Neutrophil (primary cell): ENCODE measurements at regions not wholly inside any gene's neighbourhood (a gene's known extent, or its start where the extent isn't known, plus 50 kb on each side); places are given as distances from the start of the nearest gene placed in this dataset.

ENCODE experiments used
- H3K27ac ChIP-seq: fragments of 200-600 bp; sonication (generic); 2 replicates; pipeline ENCODE4 v1.5.1; 2016; ENCODE audit warnings: mild to moderate bottlenecking, moderate library complexity
- H3K27me3 ChIP-seq: fragments of 200-600 bp; sonication (generic); 2 replicates; pipeline ENCODE4 v1.6.0; 2016; ENCODE audit warnings: mild to moderate bottlenecking
- H3K36me3 ChIP-seq: fragments of 200-600 bp; sonication (generic); 2 replicates; pipeline ENCODE4 v1.5.1; 2017
- H3K4me1 ChIP-seq, 2 experiments: fragments of 200-600 bp in 1 of 2; sonication (generic) in 1 of 2; 1 replicate in 1 of 2; 2 replicates in 1 of 2; pipeline versions ENCODE4 v1.5.1 to v1.6.1; 2013 to 2016; ENCODE audit warnings: low read depth in 1 of 2, low read length in 1 of 2, mild to moderate bottlenecking in 1 of 2, moderate library complexity in 1 of 2; ENCODE audit not compliant: control insufficient read depth in 1 of 2, insufficient read depth in 1 of 2
- H3K4me3 ChIP-seq, 2 experiments: fragments of 200-600 bp in 1 of 2; sonication (generic) in 1 of 2; 1 replicate in 1 of 2; 2 replicates in 1 of 2; pipeline ENCODE4 v1.5.1; 2013 to 2016; ENCODE audit warnings: low read depth in 1 of 2, low read length in 1 of 2, mild to moderate bottlenecking in 1 of 2, moderate library complexity in 1 of 2
- H3K9me3 ChIP-seq: fragments of 200-600 bp; sonication (generic); 2 replicates; pipeline ENCODE4 v1.5.1; 2016
- CTCF ChIP-seq: fragments of 200-600 bp; sonication (generic); IDR thresholded peaks from 2 replicates; pipeline ENCODE4 v1.5.1; 2016; ENCODE audit warnings: antibody characterized with exemption

- Histone ChIP-seq H3K27ac (no peak overlapping the region), H3K9me3 (no peaks in the 10 kb centered on the region), H3K4me3 (no peak overlapping the region), H3K36me3 (no peaks in the 10 kb centered on the region), H3K4me1 (peaks cover 4 to 5% of the 10 kb centered on the region in 2 experiments), H3K27me3 (no peaks in the 10 kb centered on the region)
- TF ChIP-seq CTCF = no peak
Observed at GRCh38 chr12:93174048-93174447, 203.7 kb upstream of the NUDT4 start.

GRCh38 chr12:93174473-93174872 lies 203.3 kb upstream of the NUDT4 start:
- H3K27ac ChIP-seq = no peak overlapping the region
- H3K36me3 ChIP-seq = no peaks in the 10 kb centered on the region
- H3K27me3 ChIP-seq = no peaks in the 10 kb centered on the region
- H3K9me3 ChIP-seq = no peaks in the 10 kb centered on the region
- H3K4me3 ChIP-seq = no peak overlapping the region
- H3K4me1 ChIP-seq = peaks cover 4 to 5% of the 10 kb centered on the region in 2 experiments
- TF ChIP-seq CTCF = no peak

- H3K27me3 ChIP-seq = no peaks in the 10 kb centered on the region
- H3K36me3 ChIP-seq = no peaks in the 10 kb centered on the region
- no peak for TF ChIP-seq CTCF
- H3K4me1 ChIP-seq = peaks cover 5 to 8% of the 10 kb centered on the region in 2 experiments
- H3K4me3 ChIP-seq = no peak overlapping the region
- no peak overlapping the region for H3K27ac ChIP-seq
- H3K9me3 ChIP-seq = no peaks in the 10 kb centered on the region
Observed at GRCh38 chr12:93176165-93176564, 201.6 kb upstream of the NUDT4 start.

GRCh38 chr12:93176610-93177126 lies 201.1 kb upstream of the NUDT4 start:
- Histone ChIP-seq H3K36me3 (no peaks in the 10 kb centered on the region), H3K4me1 (peaks cover 8 to 13% of the 10 kb centered on the region in 2 experiments), H3K4me3 (no peak overlapping the region), H3K27ac (no peak overlapping the region), H3K9me3 (no peaks in the 10 kb centered on the region), H3K27me3 (no peaks in the 10 kb centered on the region)
- TF ChIP-seq CTCF = no peak

- Histone ChIP-seq H3K4me3 (no peak overlapping the region), H3K36me3 (no peaks in the 10 kb centered on the region), H3K9me3 (no peaks in the 10 kb centered on the region), H3K27ac (no peak overlapping the region), H3K27me3 (no peaks in the 10 kb centered on the region), H3K4me1 (peaks cover 4 to 14% of the 10 kb centered on the region in 2 experiments)
- TF ChIP-seq CTCF = no peak
Observed at GRCh38 chr12:93177208-93178153, 200.2 kb upstream of the NUDT4 start.
